Testis (tissue), 2 donors: ENCODE measurements at regions not wholly inside any gene's neighbourhood (a gene's known extent, or its start where the extent isn't known, plus 50 kb on each side); places are given as distances from the start of the nearest gene placed in this dataset.

Experiments used
- DNase-seq: peaks from one replicate; pipeline ENCODE4 v3.0.0-alpha.2; 2019
- H3K27ac ChIP-seq, 2 donors: fragments of 200-600 bp; sonication (generic); one replicate each; pipeline ENCODE4 v1.5.1; 2019
- H3K27me3 ChIP-seq: fragments of 200-600 bp; sonication (generic); one replicate; pipeline ENCODE4 v1.5.1; 2019
- H3K36me3 ChIP-seq: fragments of 200-600 bp; sonication (generic); one replicate; pipeline ENCODE4 v1.5.1; 2017; ENCODE audit warnings: low read depth; ENCODE audit errors: missing control alignments
- H3K4me1 ChIP-seq: fragments of 200-600 bp; sonication (generic); one replicate; pipeline ENCODE4 v1.5.1; 2019
- H3K4me3 ChIP-seq, 2 donors: fragments of 200-600 bp; sonication (generic); one replicate each; pipeline ENCODE4 v1.5.1; 2017 to 2019
- H3K9me3 ChIP-seq: fragments of 200-600 bp; sonication (generic); one replicate; pipeline ENCODE4 v1.5.1; 2017
- POLR2A ChIP-seq: fragments of 450-650 bp; IDR thresholded peaks from one replicate; pipeline ENCODE4 v1.6.1; 2017; ENCODE audit warnings: antibody characterized with exemption, mild to moderate bottlenecking, moderate library complexity
- WGBS, 2 donors: methylation state at CpG; one replicate each; pipeline ENCODE4 v1.1.5; 2018; 5-methylcytosine and 5-hydroxymethylcytosine counted together
- intact Hi-C: fragments of 100-400 bp; cut with DNase I; formaldehyde crosslinking; loops from one replicate; pipeline ENCODE4 v1.15.1; 2023; ENCODE audit warnings: low total_unique reads
- TF ChIP-seq, protein P1 (sequence below), 3 experiments: fragments of 450-650 bp in 2 of 3; fragments of 200-600 bp in 1 of 3; sonication (generic) in 1 of 3; IDR thresholded peaks; one replicate each; pipeline ENCODE4 v1.5.1; 2016 to 2019; ENCODE audit warnings: antibody characterized with exemption in 3 of 3, mild to moderate bottlenecking in 2 of 3, moderate library complexity in 1 of 3

DNA sequence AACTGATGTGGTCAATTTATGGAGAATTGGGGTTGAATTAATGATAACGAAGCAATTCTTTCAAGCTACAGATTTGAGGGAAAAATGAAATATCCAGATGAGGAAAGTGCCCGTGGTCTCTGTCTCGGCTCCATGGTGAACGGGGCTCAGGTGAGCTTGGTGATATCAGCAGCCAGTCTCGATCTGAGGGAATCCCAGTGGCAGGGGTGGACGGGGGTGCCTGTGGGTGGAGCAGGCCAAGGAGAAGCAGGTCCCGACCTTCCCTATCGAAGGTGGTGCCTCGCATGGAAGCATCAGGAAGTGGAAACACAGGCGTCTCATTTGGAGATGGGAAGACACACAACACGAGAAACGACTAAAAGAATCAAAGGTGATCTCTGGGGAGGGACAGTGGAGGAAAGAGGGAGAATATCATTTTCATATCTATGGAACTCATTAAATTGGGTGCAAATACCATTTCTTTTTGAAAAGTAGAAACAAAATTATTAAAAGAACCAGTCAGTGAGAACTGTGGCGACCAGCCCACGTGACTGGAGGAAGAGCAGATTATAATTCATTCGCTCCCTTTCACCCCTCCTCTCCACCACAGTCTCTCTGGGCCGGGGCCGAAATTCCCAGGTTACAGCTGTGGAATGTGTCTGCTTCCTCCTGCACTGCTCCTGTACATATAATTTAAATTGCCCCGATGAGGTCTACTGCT lies 354.3 kb upstream of the SFSWAP start:
- WGBS, 2 donors: 79 to 84% methylated on average over 18 of the region's 18 CpGs

DNA sequence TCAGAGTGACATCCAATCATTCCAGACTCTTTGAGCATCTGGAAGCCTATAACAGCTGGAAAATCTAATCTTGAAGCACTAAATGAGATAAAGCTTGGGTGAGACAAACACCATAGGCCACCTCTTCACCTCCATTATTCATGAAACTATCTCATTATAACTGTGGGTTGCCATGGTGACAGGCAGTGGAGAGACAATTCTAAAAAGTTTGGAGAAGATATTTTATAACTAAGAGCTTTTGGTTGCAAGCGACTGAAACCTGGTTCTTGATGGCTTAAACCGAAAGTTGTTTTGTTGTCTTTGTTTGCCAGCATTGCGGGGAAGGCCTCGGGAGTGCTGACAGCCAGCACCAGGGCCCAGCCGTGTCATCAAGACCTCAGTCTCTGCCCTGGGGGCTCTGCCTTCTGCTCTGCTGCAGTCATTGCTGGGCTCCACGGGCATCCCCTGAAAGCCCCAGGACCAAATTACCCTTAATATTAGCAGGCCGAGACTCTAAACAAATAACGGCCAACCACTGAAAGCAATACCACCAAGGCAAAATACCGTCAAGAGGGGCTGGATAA lies 353.6 kb upstream of the SFSWAP start:
- Histone ChIP-seq H3K27me3 (no peaks in the 10 kb centered on the region), H3K9me3 (no peaks in the 10 kb centered on the region), H3K27ac (no peak overlapping the region), H3K36me3 (no peaks in the 10 kb centered on the region), H3K4me3 (no peak overlapping the region), H3K4me1 (no peaks in the 10 kb centered on the region)
- no peak for DNase-seq
- 91 to 94% methylated on average over 9 of the region's 9 CpGs for WGBS, 2 donors
- TF ChIP-seq POLR2A: no peak
- TF ChIP-seq, protein P1, sequence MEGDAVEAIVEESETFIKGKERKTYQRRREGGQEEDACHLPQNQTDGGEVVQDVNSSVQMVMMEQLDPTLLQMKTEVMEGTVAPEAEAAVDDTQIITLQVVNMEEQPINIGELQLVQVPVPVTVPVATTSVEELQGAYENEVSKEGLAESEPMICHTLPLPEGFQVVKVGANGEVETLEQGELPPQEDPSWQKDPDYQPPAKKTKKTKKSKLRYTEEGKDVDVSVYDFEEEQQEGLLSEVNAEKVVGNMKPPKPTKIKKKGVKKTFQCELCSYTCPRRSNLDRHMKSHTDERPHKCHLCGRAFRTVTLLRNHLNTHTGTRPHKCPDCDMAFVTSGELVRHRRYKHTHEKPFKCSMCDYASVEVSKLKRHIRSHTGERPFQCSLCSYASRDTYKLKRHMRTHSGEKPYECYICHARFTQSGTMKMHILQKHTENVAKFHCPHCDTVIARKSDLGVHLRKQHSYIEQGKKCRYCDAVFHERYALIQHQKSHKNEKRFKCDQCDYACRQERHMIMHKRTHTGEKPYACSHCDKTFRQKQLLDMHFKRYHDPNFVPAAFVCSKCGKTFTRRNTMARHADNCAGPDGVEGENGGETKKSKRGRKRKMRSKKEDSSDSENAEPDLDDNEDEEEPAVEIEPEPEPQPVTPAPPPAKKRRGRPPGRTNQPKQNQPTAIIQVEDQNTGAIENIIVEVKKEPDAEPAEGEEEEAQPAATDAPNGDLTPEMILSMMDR (IDR thresholded peaks at IDR 0.05): no peak
- intact Hi-C loops: no loop called here

More for the DNA sequence above, 354.3 kb upstream of the SFSWAP start:
- no peak overlapping the region for H3K4me3 ChIP-seq
- H3K9me3 ChIP-seq: no peaks in the 10 kb centered on the region
- H3K27me3 ChIP-seq: no peaks in the 10 kb centered on the region
- no peak for TF ChIP-seq POLR2A
- TF ChIP-seq, protein P1 (IDR thresholded peaks at IDR 0.05): no peak
- H3K4me1 ChIP-seq: no peaks in the 10 kb centered on the region
- H3K27ac ChIP-seq: no peak overlapping the region
- intact Hi-C loops: no loop called here
- DNase-seq: no peak
- no peaks in the 10 kb centered on the region for H3K36me3 ChIP-seq

DNA sequence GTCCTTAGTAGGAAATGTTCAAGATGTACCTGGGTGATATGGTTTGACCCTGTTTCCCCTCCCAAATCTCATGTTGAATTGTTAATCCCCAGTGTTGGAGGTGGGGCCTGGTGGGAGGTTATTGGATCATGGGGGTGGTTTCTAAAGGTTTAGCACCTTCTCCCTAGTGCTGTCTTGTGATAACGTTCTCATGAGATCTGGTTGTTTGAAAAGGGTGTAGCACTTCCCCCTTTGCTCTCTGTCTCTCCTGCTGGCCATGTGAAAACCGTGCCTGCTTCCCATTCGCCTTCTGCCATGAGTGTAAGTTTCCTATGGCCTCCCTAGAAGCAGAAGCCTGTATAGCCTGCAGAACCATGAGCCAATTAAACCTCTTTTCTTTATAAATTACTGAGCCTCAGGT lies 353.0 kb upstream of the SFSWAP start:
- H3K27me3 ChIP-seq: no peaks in the 10 kb centered on the region
- H3K4me3 ChIP-seq: no peak overlapping the region
- no peak overlapping the region for H3K27ac ChIP-seq
- no peaks in the 10 kb centered on the region for H3K36me3 ChIP-seq
- TF ChIP-seq POLR2A: no peak
- TF ChIP-seq, protein P1 (IDR thresholded peaks at IDR 0.05): no peak
- 81 to 84% methylated on average over 3 of the region's 3 CpGs for WGBS, 2 donors
- no peaks in the 10 kb centered on the region for H3K9me3 ChIP-seq
- intact Hi-C loops: no loop called here
- no peaks in the 10 kb centered on the region for H3K4me1 ChIP-seq
- DNase-seq: no peak

DNA sequence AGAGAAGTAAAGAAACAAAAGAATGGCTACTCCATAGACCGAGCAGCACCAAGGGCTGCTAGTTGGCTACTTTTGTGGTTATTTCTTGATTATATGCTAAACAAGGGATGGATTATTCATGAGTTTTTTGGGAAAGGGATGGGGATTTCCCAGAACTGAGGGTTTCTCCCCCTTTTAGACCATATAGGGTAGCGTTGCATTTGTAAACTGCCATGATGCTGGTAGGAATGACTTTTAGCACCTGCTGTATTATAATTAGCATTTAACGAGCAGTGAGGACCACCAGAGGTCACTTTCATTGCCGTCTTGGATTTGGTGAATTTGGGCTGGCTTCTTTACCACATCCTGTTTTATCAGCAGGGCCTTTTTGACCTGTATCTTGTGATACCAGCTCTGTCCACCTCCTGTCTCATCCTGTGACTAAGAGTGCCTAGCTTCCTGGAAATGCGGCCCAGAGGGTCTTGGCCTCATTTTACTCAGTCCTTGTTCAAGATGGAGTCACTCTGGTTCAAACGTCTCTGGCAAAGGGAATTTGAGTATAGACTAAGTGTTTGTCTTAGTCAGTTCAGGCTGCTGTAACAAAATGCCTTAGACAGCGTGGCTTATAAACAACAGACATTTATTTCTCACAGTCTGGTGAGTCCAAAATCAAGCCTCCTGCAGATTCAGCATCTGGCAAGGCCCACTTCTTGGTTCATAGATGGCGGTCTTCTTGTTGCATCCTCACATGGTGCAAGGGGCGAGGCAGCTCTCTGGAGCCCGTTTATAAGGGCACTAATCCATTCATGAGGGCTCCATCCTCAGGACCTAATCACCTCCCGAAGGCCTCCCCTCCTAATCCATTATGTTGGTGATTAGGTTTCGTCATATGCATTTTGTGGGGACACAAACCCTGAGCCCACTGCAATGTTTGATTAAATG lies 348.3 kb upstream of the SFSWAP start:
- 82 to 88% methylated on average over 12 of the region's 12 CpGs for WGBS, 2 donors
- H3K9me3 ChIP-seq: no peaks in the 10 kb centered on the region
- DNase-seq: no peak
- H3K4me1 ChIP-seq: peaks cover 13% of the 10 kb centered on the region
- no peaks in the 10 kb centered on the region for H3K36me3 ChIP-seq
- H3K4me3 ChIP-seq: no peak overlapping the region
- H3K27ac ChIP-seq: no peak overlapping the region
- TF ChIP-seq POLR2A: no peak
- TF ChIP-seq, protein P1 (IDR thresholded peaks at IDR 0.05): no peak
- H3K27me3 ChIP-seq: no peaks in the 10 kb centered on the region
- intact Hi-C loops: no loop called here
